ENCODE measurements at regions not wholly inside any gene's neighbourhood (a gene's known extent, or its start where the extent isn't known, plus 50 kb on each side); places are given as distances from the start of the nearest gene placed in this dataset.

DNA sequence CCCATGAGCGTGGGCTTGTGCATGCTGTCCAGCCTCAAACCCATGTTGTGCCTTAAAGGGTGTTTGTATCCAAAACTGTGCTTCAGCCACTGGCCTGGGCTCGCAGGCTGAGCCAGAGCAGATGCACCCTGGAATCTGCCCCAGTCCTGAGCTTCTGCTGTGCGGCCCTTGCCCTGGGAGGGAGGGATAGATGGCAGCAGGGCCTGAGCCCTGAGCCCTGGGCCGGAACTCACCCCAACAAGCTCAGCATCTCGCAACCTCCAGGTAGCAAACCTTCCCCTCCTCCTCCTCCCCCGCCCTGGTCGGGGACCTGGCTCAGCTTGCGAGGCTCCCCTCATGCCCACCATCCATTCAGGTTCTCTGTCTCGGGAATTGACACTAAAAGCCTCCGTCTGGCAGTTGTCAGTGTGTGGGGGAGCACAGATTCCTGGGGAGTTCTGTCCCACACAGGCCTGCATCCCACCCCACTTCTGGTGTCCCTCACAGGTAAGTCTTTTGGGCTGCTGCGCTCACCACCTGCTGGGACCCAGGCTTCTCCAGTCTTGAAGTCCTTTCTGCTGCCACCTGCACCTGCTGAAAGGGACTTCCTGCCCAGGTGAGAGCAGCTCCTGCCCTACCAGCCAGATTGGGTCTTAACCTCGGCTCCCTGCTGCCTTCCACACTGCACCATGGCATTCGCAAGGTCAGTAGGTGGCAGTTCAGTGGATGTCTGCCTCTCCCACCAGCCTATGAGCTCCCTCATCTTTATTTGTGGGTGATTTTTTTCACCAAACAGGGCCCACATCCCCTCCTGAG is 55.2 kb upstream of the OLFM1 start:
- WGBS (ENCODE audit: insufficient coverage, low coverage, missing lambda C conversion rate), result 3% methylated on average over 12 of the region's 13 CpGs
- in situ Hi-C loops (cut with MboI) (no loop called here), intact Hi-C loops (cut with micrococcal nuclease) (no loop called here)
- Histone ChIP-seq H3K9me1 (ENCODE audit: control insufficient read depth, insufficient read depth, low read length) (no peaks in the 10 kb centered on the region), H2AFZ (ENCODE audit: low read depth, low read length) (no peak overlapping the region), H4K20me1 (replicated peaks; ENCODE audit: control insufficient read depth, insufficient read depth, low read length) (0 out of 2 replicates have a peak, but pooled peaks cover 6% of the 10 kb centered on the region), H3K4me2 (ENCODE audit: insufficient read depth, low read length) (no peak overlapping the region), H3K27me3 (ENCODE audit: control insufficient read depth in 2 of 2, insufficient read depth in 2 of 2, low read length in 2 of 2) (peaks cover 0 to 23% of the 10 kb centered on the region in 2 experiments; a peak in 1 of 5 replicates), H3K9ac (ENCODE audit: insufficient read depth in 1 of 2, low read depth in 2 of 2, low read length in 2 of 2) (no peak overlapping the region), H3K4me1 (replicated peaks in 1 of 2; ENCODE audit: control insufficient read depth in 2 of 2, insufficient read depth in 2 of 2, low read length in 2 of 2) (no peaks in the 10 kb centered on the region), H3K4me3 (no peak overlapping the region), H3K27ac (ENCODE audit: extremely low read depth, low read depth, low read length) (no peak overlapping the region), H3K79me2 (ENCODE audit: control insufficient read depth, insufficient read depth, low read length) (no peaks in the 10 kb centered on the region), H3K9me3 (replicated peaks; ENCODE audit: control insufficient read depth, insufficient read depth, low read depth, low read length) (no peaks in the 10 kb centered on the region), H3K36me3 (ENCODE audit: control insufficient read depth, insufficient read depth, low read length) (no peaks in the 10 kb centered on the region)
- no TSS peak for BruUV-seq (replicated peaks)
- CTCF ChIA-PET (ENCODE audit: low intra/inter-chr PET ratio), result no interaction called here
- FAIRE-seq, result no peak
- no peak for DNase-seq (ENCODE audit: extremely low read depth in 1 of 4, low spot score in 3 of 4)
- no peak for ATAC-seq
- POLR2A ChIA-PET, result no interaction called here
- TF ChIP-seq ZNF717 (CRISPR knock-in tag; IDR thresholded peaks at IDR 0.05) (no peak), RFX5 (IDR thresholded peaks at IDR 0.05; ENCODE audit: low read depth, low read length) (no peak), FOXK2 (conservative IDR thresholded peaks at IDR 0.05 in 1 of 2, IDR thresholded peaks at IDR 0.05 in 1 of 2; ENCODE audit: low read depth in 2 of 2) (no peak), GABPB1 (CRISPR knock-in tag; IDR thresholded peaks at IDR 0.05) (no peak), TEAD4 (IDR thresholded peaks at IDR 0.05; ENCODE audit: low read length) (no peak), TEAD4 (CRISPR knock-in tag; IDR thresholded peaks at IDR 0.05; ENCODE audit: borderline replicate concordance) (no peak), FOXJ2 (tag; IDR thresholded peaks at IDR 0.05) (no peak), RAD51 (IDR thresholded peaks at IDR 0.05; ENCODE audit: borderline replicate concordance, low read depth) (no peak), NR3C1 (CRISPR knock-in tag; IDR thresholded peaks at IDR 0.05) (no peak)
- TF ChIP-seq, protein P1, sequence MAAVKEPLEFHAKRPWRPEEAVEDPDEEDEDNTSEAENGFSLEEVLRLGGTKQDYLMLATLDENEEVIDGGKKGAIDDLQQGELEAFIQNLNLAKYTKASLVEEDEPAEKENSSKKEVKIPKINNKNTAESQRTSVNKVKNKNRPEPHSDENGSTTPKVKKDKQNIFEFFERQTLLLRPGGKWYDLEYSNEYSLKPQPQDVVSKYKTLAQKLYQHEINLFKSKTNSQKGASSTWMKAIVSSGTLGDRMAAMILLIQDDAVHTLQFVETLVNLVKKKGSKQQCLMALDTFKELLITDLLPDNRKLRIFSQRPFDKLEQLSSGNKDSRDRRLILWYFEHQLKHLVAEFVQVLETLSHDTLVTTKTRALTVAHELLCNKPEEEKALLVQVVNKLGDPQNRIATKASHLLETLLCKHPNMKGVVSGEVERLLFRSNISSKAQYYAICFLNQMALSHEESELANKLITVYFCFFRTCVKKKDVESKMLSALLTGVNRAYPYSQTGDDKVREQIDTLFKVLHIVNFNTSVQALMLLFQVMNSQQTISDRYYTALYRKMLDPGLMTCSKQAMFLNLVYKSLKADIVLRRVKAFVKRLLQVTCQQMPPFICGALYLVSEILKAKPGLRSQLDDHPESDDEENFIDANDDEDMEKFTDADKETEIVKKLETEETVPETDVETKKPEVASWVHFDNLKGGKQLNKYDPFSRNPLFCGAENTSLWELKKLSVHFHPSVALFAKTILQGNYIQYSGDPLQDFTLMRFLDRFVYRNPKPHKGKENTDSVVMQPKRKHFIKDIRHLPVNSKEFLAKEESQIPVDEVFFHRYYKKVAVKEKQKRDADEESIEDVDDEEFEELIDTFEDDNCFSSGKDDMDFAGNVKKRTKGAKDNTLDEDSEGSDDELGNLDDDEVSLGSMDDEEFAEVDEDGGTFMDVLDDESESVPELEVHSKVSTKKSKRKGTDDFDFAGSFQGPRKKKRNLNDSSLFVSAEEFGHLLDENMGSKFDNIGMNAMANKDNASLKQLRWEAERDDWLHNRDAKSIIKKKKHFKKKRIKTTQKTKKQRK (IDR thresholded peaks at IDR 0.05; ENCODE audit: borderline replicate concordance, low read depth, low read length), result no peak
